ENCODE measurements at regions not wholly inside any gene's neighbourhood (a gene's known extent, or its start where the extent isn't known, plus 50 kb on each side); places are given as distances from the start of the nearest gene placed in this dataset.
A peak's percentile ranks its signal among the peaks of the same experiment; 100 is the strongest.

DNA sequence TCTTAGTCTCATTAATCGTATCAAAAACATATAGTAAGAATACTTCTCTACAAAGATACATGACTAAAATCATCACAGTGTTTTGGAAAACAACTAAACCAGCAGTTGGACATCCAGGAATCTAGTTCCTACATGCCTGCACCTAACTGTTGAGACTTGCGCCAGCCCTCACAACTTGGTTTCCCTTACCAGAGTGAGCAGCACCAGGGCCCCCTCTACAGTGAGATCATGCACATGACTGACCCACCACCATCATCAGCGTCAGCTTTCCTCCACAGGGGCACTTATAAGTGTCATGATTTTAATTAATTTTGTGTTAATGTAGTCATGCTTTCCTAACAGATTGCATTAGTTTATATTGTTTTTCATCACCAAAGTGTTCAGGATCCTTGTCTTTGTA lies 1322.0 kb downstream of the EFNB2 start:
- no peaks in the 10 kb centered on the region for H3K27me3 Mint-ChIP-seq (ENCODE audit: insufficient read depth)
- Histone ChIP-seq H3K9me3 (ENCODE audit: control insufficient read depth, low read length) (no peaks in the 10 kb centered on the region), H3K36me3 (ENCODE audit: control insufficient read depth, insufficient read depth, low read length) (no peaks in the 10 kb centered on the region), H3K27ac (ENCODE audit: low read depth, low read length) (no peak overlapping the region), H3K4me1 (ENCODE audit: control insufficient read depth, insufficient read depth, low read length) (no peaks in the 10 kb centered on the region), H3K27me3 (ENCODE audit: control insufficient read depth, insufficient read depth, low read length, poor library complexity, severe bottlenecking) (no peaks in the 10 kb centered on the region), H3K9ac (ENCODE audit: extremely low read depth, low read length, poor library complexity, severe bottlenecking) (no peak overlapping the region), H3K4me3 (ENCODE audit: low read length) (no peak overlapping the region)
- H3K4me1 Mint-ChIP-seq: no peaks in the 10 kb centered on the region
- no peaks in the 10 kb centered on the region for H3K9me3 Mint-ChIP-seq
- no peak overlapping the region for H3K4me3 Mint-ChIP-seq
- peak; percentile 60 for DNase-seq
- no peaks in the 10 kb centered on the region for H3K36me3 Mint-ChIP-seq (ENCODE audit: low read depth)
- TF ChIP-seq, protein P1, sequence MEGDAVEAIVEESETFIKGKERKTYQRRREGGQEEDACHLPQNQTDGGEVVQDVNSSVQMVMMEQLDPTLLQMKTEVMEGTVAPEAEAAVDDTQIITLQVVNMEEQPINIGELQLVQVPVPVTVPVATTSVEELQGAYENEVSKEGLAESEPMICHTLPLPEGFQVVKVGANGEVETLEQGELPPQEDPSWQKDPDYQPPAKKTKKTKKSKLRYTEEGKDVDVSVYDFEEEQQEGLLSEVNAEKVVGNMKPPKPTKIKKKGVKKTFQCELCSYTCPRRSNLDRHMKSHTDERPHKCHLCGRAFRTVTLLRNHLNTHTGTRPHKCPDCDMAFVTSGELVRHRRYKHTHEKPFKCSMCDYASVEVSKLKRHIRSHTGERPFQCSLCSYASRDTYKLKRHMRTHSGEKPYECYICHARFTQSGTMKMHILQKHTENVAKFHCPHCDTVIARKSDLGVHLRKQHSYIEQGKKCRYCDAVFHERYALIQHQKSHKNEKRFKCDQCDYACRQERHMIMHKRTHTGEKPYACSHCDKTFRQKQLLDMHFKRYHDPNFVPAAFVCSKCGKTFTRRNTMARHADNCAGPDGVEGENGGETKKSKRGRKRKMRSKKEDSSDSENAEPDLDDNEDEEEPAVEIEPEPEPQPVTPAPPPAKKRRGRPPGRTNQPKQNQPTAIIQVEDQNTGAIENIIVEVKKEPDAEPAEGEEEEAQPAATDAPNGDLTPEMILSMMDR (conservative IDR thresholded peaks at IDR 0.05): peak; percentile 60
- no peak overlapping the region for H3K27ac Mint-ChIP-seq
- WGBS, 2 experiments (ENCODE audit: insufficient coverage in 1 of 2, insufficient read length in 1 of 2): 89% methylated on average over 3 of the region's 3 CpGs; no CpG with 5 or more reads in 1 of the 2 experiments

- no peaks in the 10 kb centered on the region for H3K27me3 ChIP-seq (ENCODE audit: control insufficient read depth, insufficient read depth, low read length, poor library complexity, severe bottlenecking)
- Mint-ChIP-seq H3K4me1 (peaks cover 1% of the 10 kb centered on the region), H3K9me3 (no peaks in the 10 kb centered on the region), H3K27me3 (ENCODE audit: insufficient read depth) (no peaks in the 10 kb centered on the region), H3K36me3 (ENCODE audit: low read depth) (no peaks in the 10 kb centered on the region), H3K27ac (no peak overlapping the region), H3K4me3 (no peak overlapping the region)
- TF ChIP-seq, protein P1 (conservative IDR thresholded peaks at IDR 0.05): no peak
- H3K9ac ChIP-seq (ENCODE audit: extremely low read depth, low read length, poor library complexity, severe bottlenecking): no peak overlapping the region
- peaks cover 4% of the 10 kb centered on the region for H3K9me3 ChIP-seq (ENCODE audit: control insufficient read depth, low read length)
- H3K4me3 ChIP-seq (ENCODE audit: low read length): no peak overlapping the region
- DNase-seq: no peak
- H3K36me3 ChIP-seq (ENCODE audit: control insufficient read depth, insufficient read depth, low read length): no peaks in the 10 kb centered on the region
- H3K27ac ChIP-seq (ENCODE audit: low read depth, low read length): no peak overlapping the region
- H3K4me1 ChIP-seq (ENCODE audit: control insufficient read depth, insufficient read depth, low read length): no peaks in the 10 kb centered on the region
- WGBS, 2 experiments (ENCODE audit: insufficient coverage in 1 of 2, insufficient read length in 1 of 2): 78 to 83% methylated on average over 1 to 2 of the region's 4 CpGs
These were observed 1327.7 kb downstream of the EFNB2 start for GRCh38 chr13:105207572-105208293.

DNA sequence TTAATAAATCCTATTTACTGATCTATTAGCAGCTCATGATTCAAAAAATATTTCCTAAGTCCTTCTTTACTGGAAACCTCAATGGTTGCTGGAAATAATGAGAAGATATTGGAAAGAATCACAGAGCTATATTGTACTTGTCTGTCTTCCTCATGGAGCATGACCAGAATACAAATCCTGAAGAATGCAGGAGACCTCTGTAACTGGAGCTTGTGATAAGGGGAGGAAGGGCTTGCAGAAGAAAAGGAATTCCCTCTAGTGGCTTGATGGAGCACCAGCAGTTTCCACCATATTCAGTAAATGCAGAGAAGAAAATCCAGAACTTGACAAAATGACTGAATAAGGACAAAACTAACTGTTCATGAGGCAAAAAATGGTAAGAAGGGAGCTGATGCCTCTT lies 1333.1 kb downstream of the EFNB2 start:
- no peak for DNase-seq
- no peaks in the 10 kb centered on the region for H3K36me3 Mint-ChIP-seq (ENCODE audit: low read depth)
- no peak overlapping the region for H3K9ac ChIP-seq (ENCODE audit: extremely low read depth, low read length, poor library complexity, severe bottlenecking)
- H3K27me3 Mint-ChIP-seq (ENCODE audit: insufficient read depth): no peaks in the 10 kb centered on the region
- peaks cover 4% of the 10 kb centered on the region for H3K9me3 ChIP-seq (ENCODE audit: control insufficient read depth, low read length)
- no peak overlapping the region for H3K4me3 ChIP-seq (ENCODE audit: low read length)
- TF ChIP-seq, protein P1 (conservative IDR thresholded peaks at IDR 0.05): peak; percentile 87
- H3K27ac ChIP-seq (ENCODE audit: low read depth, low read length): no peak overlapping the region
- H3K4me1 Mint-ChIP-seq: peaks cover 4% of the 10 kb centered on the region
- H3K36me3 ChIP-seq (ENCODE audit: control insufficient read depth, insufficient read depth, low read length): no peaks in the 10 kb centered on the region
- H3K27ac Mint-ChIP-seq: no peak overlapping the region
- H3K4me1 ChIP-seq (ENCODE audit: control insufficient read depth, insufficient read depth, low read length): no peaks in the 10 kb centered on the region
- H3K4me3 Mint-ChIP-seq: no peak overlapping the region
- no peaks in the 10 kb centered on the region for H3K27me3 ChIP-seq (ENCODE audit: control insufficient read depth, insufficient read depth, low read length, poor library complexity, severe bottlenecking)
- no peaks in the 10 kb centered on the region for H3K9me3 Mint-ChIP-seq

Measured in endodermal cell (in vitro differentiated cells).